KMS-11 (cell line): ENCODE measurements at regions not wholly inside any gene's neighbourhood (a gene's known extent, or its start where the extent isn't known, plus 50 kb on each side); places are given as distances from the start of the nearest gene placed in this dataset.

ENCODE experiments used
- H2AFZ ChIP-seq: fragments of 200-600 bp; sonication (generic); 2 replicates; pipeline ENCODE4 v1.6.1; 2016; ENCODE audit warnings: antibody characterized with exemption, mixed run types, low read depth
- H3K27ac ChIP-seq: fragments of 200-600 bp; sonication (generic); 2 replicates; pipeline ENCODE4 v1.6.1; 2016; ENCODE audit warnings: mild to moderate bottlenecking, mixed run types
- H3K27me3 ChIP-seq: fragments of 200-600 bp; sonication (generic); 2 replicates; pipeline ENCODE4 v1.6.1; 2017; ENCODE audit warnings: mild to moderate bottlenecking, low read depth, mixed run types, moderate library complexity; ENCODE audit not compliant: insufficient read depth
- H3K36me3 ChIP-seq: fragments of 200-600 bp; sonication (generic); 2 replicates; pipeline ENCODE4 v1.6.1; 2017; ENCODE audit warnings: mild to moderate bottlenecking, mixed run types; ENCODE audit not compliant: insufficient read depth
- H3K4me1 ChIP-seq: fragments of 200-600 bp; sonication (generic); 2 replicates; pipeline ENCODE4 v1.6.1; 2016; ENCODE audit warnings: mild to moderate bottlenecking, low read depth, mixed run types; ENCODE audit not compliant: poor library complexity, severe bottlenecking
- H3K4me2 ChIP-seq: fragments of 200-600 bp; sonication (generic); 2 replicates; pipeline ENCODE4 v1.7.0; 2016; ENCODE audit warnings: mild to moderate bottlenecking, mixed run types
- H3K4me3 ChIP-seq: fragments of 200-600 bp; sonication (generic); IDR thresholded peaks from 2 replicates; pipeline ENCODE4 v1.6.1; 2017; ENCODE audit warnings: low read depth, low read length, mixed read lengths; ENCODE audit not compliant: insufficient read depth
- H3K79me2 ChIP-seq: fragments of 200-600 bp; sonication (generic); 2 replicates; pipeline ENCODE4 v1.6.1; 2016; ENCODE audit warnings: low read depth, mixed run types; ENCODE audit not compliant: insufficient read depth
- H3K9ac ChIP-seq: fragments of 200-600 bp; sonication (generic); 2 replicates; pipeline ENCODE4 v1.6.1; 2016; ENCODE audit warnings: mild to moderate bottlenecking, mixed run types
- H4K20me1 ChIP-seq: fragments of 200-600 bp; sonication (generic); 2 replicates; pipeline ENCODE4 v1.6.1; 2016; ENCODE audit warnings: mild to moderate bottlenecking, mixed run types; ENCODE audit not compliant: insufficient read depth
- TF ChIP-seq, protein P1 (sequence below): fragments of 200-600 bp; sonication (generic); conservative IDR thresholded peaks from 2 replicates; pipeline ENCODE4 v1.6.1; 2017; ENCODE audit warnings: low read depth, mild to moderate bottlenecking, antibody characterized with exemption, low read length, moderate library complexity, mixed read lengths

- Histone ChIP-seq H3K4me2 (no peak overlapping the region), H3K4me3 (no peak overlapping the region), H3K4me1 (no peaks in the 10 kb centered on the region), H3K27me3 (no peaks in the 10 kb centered on the region), H3K79me2 (no peaks in the 10 kb centered on the region), H3K27ac (no peak overlapping the region), H3K9ac (no peak overlapping the region), H3K36me3 (no peaks in the 10 kb centered on the region), H2AFZ (no peak overlapping the region), H4K20me1 (no peaks in the 10 kb centered on the region)
- TF ChIP-seq, protein P1, sequence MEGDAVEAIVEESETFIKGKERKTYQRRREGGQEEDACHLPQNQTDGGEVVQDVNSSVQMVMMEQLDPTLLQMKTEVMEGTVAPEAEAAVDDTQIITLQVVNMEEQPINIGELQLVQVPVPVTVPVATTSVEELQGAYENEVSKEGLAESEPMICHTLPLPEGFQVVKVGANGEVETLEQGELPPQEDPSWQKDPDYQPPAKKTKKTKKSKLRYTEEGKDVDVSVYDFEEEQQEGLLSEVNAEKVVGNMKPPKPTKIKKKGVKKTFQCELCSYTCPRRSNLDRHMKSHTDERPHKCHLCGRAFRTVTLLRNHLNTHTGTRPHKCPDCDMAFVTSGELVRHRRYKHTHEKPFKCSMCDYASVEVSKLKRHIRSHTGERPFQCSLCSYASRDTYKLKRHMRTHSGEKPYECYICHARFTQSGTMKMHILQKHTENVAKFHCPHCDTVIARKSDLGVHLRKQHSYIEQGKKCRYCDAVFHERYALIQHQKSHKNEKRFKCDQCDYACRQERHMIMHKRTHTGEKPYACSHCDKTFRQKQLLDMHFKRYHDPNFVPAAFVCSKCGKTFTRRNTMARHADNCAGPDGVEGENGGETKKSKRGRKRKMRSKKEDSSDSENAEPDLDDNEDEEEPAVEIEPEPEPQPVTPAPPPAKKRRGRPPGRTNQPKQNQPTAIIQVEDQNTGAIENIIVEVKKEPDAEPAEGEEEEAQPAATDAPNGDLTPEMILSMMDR: no peak
Observed at GRCh38 chr13:47351798-47352197, 454.9 kb upstream of the HTR2A start.

- no peak overlapping the region for H3K9ac ChIP-seq
- H3K4me1 ChIP-seq: no peaks in the 10 kb centered on the region
- no peak overlapping the region for H3K4me3 ChIP-seq
- H3K27me3 ChIP-seq: no peaks in the 10 kb centered on the region
- TF ChIP-seq, protein P1: no peak
- H3K27ac ChIP-seq: no peak overlapping the region
- no peaks in the 10 kb centered on the region for H4K20me1 ChIP-seq
- no peak overlapping the region for H3K4me2 ChIP-seq
- H2AFZ ChIP-seq: no peak overlapping the region
- H3K36me3 ChIP-seq: no peaks in the 10 kb centered on the region
- H3K79me2 ChIP-seq: no peaks in the 10 kb centered on the region
Observed at GRCh38 chr13:47350334-47351124, 453.7 kb upstream of the HTR2A start.

DNA sequence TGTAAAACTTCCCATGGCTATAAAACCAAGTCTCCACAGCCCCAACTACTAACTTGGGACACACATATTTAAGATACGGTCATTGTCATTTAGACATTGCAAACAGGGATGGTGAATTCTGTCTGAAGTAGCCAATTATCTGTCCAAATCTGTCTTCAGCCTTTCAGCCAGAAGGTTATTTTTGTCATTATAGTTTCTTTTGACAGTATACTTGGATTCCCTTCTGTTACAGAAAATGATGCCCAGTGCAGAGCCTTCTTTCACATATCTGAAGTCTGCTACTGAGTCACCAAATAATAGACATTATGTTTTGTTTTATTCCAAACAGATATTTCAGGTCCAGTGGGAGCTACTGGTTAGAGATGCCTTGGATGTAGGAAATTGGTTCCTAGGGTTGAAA is 452.4 kb upstream of the HTR2A start:
- no peaks in the 10 kb centered on the region for H3K36me3 ChIP-seq
- no peak overlapping the region for H3K27ac ChIP-seq
- no peak overlapping the region for H3K9ac ChIP-seq
- H3K27me3 ChIP-seq: no peaks in the 10 kb centered on the region
- H3K79me2 ChIP-seq: no peaks in the 10 kb centered on the region
- H4K20me1 ChIP-seq: no peaks in the 10 kb centered on the region
- H3K4me3 ChIP-seq: no peak overlapping the region
- no peaks in the 10 kb centered on the region for H3K4me1 ChIP-seq
- no peak overlapping the region for H3K4me2 ChIP-seq
- TF ChIP-seq, protein P1: no peak
- no peak overlapping the region for H2AFZ ChIP-seq

DNA sequence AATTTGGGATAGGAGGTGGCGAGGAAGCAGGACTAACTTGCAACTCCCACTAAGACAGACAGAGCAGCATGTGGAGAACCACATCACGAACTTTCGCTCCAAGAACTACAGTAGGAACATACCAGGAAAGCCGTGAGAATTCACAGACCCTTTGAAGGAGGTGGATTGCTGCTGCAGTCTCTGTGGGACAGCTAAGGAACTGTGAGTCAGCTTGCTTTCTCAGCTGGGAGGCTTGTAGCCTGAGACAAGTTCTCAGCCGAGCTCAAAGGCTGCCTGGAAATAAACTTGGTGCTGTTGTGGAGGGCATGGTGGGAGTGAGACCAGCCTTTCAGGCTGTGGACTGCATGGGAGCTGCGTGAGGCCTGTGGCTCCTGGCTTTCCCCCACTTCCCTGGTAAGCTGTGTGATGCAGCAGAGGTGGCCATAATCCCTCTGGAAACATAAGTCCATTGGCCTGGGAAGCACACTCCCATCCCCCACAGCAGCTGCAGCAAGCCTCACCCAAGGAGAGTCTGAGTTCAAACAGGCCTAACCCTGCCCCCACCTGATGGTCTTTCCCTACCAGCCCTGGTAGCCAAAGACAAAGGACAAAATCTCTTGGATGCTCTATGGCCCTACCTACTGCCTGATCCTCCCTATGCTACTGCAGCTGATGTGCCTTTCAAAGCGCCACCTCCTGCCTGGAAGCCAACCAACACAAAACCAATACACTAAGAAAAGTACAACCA is 441.1 kb upstream of the HTR2A start:
- Histone ChIP-seq H3K36me3 (no peaks in the 10 kb centered on the region), H3K27ac (no peak overlapping the region), H2AFZ (no peak overlapping the region), H3K4me2 (no peak overlapping the region), H3K4me1 (no peaks in the 10 kb centered on the region), H3K4me3 (no peak overlapping the region), H4K20me1 (no peaks in the 10 kb centered on the region), H3K9ac (no peak overlapping the region), H3K79me2 (no peaks in the 10 kb centered on the region), H3K27me3 (no peaks in the 10 kb centered on the region)
- TF ChIP-seq, protein P1: no peak
